ENCODE measurements at regions not wholly inside any gene's neighbourhood (a gene's known extent, or its start where the extent isn't known, plus 50 kb on each side); places are given as distances from the start of the nearest gene placed in this dataset.

DNA sequence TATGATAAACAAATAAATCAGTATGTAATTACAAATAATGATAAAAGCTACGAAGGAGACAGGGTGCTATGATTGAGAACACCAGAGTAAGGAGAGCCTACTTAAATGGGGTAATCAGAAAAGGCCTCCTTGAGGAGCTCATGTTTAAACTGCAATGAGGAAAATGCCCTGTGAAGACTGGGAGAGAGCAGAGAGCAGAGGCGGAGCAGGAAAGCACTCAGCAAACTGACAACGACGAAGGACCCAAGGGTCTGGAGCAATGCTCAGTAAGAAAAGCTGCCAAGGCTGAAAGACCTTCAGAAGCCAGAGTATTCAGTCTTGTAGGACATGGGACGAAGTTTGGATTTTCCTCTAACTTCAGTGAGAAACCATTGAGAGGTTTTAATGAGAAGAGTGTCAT, 114.2 kb upstream of the PLEKHA5 start:
- DNase-seq (ENCODE audit: low spot score): no peak

DNA sequence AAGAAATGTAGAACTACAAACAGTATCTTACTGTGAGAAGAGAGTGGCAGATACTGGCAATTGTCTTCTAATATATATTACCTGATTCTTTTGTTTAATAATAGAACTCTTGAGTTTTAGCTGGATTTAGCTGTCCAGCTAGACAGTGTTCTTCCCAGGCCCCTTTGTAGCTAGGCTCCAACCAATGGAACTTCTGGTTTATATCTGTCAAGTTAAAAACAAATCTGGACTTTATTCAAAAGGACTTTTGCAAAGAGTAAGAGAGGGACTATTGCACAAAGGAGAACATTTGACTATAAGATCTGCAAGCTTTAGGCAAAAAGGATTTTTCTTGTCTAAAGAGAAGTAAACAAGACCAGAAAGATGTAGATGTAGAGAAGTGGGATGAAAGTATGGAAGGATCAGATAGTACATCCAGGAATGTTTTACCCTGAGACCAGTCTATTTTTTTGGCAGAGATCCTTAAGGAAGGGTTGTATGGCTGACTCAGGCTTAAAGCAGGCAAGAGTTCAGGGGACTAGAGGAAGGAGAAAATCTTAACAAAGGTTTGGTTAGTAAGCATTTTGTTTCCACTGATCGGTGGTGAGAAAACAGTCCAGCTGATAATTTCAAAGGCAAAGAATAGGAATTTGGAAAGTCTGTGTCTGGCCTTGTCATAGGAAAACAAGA, 111.1 kb upstream of the PLEKHA5 start:
- DNase-seq (ENCODE audit: low spot score): peak; percentile 84

DNA sequence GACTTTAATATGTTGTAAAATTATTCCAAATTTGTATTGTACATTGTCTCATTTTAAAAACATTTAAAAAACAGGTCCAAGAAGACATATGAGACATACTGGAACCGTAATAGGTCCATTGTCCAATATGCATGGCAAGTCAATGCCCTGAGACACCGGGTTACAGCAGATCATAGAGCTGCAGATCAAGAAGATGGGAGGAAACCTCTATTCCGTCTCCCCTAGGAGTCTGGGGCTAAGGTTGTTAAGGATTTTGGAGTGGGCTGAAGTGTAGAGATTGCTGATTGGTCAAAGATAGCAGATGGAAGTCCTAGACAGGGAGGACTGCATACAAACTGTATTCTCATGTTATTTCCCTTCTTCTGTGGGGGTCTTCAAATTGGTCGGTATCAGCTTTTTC, 108.3 kb upstream of the PLEKHA5 start:
- no peak for DNase-seq (ENCODE audit: low spot score)

DNA sequence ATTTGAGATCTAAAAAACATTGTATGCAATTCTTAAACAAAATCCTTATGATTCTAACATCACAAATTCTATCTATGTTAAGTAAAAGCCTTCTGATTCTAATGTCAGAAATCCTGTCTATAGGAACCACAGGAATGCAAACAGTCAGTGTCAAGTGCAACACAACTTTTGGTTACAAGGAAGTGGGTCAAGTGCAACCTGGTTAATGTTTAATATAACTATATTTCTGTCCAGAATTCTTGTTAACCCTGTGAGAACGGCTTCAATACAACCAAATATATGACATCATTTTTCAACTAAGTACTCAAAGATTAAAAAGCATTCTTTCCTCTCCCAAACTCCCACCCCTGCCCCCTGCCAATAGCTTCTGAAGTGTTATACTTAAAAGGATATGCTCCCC, 107.9 kb upstream of the PLEKHA5 start:
- peak; percentile 90 for DNase-seq (ENCODE audit: low spot score)

DNA sequence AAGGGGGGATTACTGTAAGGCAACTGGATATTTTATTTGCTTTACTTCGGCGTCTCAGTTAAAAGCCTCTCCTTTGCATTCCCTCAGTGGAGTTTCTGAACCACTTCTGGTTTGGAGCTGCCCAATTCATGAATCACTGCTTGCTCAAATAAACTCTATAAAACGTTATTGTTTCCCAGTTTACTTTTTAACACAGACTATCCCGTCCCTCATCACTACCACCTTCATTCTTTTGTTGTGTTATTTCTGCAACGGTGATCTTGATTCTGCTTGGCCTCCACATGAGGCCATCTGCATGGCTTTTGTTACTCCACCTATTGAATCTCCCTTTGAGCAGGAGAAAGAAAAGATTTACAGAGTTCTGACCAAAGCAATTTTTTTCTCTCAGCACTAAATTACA, 104.0 kb upstream of the PLEKHA5 start:
- DNase-seq (ENCODE audit: low spot score): peak; percentile 76

DNA sequence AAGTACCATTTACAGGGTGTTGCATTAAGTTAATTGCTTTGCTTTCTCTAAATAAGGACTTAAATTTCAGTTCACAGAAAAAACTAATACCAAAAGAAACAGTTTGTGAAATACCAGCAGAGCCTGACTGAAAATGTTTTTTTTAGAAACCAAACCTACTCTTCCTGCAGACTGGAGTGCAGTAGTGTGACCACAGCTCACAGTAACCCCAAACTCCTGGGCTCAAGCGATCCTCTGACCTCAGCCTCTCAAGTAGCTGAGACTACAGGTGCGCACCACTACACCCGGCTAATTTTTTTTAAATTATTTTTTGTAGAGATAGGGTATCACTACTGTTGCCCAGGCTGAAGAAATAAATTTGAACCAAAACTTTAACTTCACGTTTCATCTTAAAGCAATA, 103.5 kb upstream of the PLEKHA5 start:
- no peak for DNase-seq (ENCODE audit: low spot score)

DNA sequence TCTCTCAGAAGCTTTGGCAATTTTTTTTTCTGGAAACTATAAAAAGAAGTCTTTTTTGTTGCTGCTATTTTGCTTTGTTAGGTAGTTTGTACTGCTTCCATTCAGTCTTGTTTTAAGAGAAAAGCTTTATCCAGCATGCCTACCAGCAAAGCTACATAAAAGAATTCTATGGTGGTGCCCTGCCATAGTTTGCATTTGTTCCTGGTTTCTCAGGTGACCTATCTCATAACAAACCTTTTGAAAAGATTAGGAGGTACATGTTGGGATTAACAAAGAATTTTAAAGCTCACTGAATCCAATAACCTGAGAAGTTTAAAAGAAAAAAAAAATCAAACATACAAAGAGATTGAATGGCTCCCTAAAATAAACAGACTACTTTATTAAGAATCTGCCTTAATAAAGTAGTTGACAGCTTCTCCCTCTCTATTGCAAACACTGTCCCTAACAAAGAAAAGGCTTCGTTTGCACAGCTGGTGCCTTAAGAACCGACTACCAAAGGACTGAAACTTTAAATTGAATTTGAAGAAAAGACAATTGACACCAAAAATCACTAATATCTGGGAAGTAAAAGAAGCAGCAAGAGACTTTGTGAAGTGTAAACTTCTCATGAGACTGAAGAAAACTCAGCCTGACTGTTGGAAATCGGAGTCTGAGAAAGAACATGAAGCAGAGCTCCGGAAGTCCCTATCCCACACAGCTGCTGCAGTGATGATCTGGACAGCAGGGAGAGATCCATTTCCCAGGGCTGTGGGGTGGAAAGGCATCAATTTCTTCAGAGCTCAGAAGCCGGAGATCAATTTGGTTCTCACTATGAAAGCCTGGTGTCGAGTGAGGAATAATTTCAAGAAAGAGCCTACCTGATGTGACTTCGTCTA, 102.7 kb upstream of the PLEKHA5 start:
- no peak for DNase-seq (ENCODE audit: low spot score)

DNA sequence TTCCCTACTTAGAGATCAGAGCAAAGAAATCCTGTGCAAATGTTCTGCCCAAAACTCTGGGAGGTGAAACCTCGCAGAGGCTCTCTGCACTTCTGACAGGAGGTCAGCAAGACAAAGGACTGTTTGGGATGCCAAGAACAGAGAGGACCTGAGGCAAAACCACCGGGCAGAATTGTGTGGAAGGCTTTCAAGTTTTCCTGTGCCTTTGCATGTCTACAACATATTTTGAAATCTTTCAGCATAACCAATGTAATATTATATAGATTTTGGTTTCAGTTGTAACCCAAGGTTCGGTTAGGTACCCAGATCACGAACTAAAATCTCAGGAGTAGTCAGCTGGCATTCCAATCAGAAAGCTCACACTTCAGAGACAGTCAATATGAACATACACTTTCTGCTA, 99.4 kb upstream of the PLEKHA5 start:
- no peak for DNase-seq (ENCODE audit: low spot score)

DNA sequence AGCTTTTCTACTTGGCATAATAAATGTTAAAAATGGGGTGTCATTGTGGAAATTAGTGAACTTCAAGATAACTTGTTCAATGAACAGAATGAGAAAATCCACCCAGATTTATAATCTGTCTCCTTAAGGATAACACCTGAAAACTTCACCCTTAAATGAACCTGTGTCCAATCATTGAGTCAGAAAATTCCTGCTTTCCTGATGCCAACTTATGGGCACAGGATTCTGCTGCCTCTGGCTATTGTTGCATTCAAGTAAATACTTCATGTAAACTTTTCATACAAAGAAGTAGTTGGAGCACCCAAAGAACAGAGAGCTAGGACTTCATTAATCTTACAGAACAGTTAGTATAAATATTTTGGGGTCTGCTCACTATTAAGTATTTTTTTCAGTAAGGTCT, 98.9 kb upstream of the PLEKHA5 start:
- peak; percentile 25 for DNase-seq (ENCODE audit: low spot score)

DNA sequence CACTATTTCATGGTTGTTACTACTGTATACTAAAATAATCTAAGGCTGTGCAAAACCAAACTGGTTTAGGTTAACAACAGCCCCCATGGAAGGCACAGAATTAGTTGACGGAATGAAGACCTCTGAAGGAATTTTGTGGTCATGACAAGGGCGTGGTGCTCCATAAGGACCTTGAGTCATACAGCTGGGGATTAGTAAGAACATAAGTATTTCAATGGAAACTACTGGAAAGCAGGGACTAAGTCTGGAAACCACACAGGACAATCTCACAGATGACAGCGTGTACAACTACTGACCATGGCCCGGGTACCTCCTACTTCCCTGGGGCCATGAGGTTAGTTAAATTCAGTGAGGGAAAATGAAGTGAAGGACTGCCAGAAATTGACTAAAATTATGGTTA, 98.5 kb upstream of the PLEKHA5 start:
- peak; percentile 95 for DNase-seq (ENCODE audit: low spot score)

DNA sequence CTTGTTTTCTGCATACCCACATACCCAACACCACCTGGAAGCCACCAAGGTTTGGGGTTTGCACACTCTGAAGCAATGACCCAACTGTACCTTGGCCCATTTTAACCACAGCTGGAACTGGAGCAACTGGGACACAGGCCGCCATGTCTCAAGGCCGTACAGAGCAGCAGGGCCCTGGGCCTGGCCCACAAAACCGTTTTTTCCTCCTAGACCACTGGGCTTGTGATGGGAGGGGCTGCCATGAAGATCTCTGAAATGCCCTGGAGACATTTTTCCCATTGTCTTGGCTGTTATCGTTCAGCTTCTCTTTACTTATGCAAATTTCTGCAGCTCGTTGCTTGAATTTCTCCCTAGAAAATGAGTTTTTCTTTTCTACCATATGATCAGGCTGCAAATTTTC, 96.7 kb upstream of the PLEKHA5 start:
- no peak for DNase-seq (ENCODE audit: low spot score)

DNA sequence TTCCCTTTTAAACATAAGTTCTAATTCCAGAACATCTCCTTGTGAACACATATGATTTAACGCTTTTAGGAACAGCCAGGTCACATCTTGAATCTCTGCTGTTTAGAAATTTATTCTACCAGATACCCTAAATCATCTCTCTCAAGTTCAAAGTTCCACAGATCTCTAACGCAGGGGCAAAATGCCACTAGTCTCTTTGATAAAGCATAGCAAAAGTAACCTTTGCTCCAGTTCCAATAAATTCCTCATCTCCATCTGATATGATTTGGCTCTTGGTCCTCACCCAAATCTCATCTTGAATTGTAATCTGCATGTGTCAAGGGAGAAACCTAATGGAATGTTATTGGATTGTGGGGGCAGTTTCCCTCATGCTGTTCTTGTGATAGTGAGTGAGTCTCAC, 96.3 kb upstream of the PLEKHA5 start:
- DNase-seq (ENCODE audit: low spot score): no peak

DNA sequence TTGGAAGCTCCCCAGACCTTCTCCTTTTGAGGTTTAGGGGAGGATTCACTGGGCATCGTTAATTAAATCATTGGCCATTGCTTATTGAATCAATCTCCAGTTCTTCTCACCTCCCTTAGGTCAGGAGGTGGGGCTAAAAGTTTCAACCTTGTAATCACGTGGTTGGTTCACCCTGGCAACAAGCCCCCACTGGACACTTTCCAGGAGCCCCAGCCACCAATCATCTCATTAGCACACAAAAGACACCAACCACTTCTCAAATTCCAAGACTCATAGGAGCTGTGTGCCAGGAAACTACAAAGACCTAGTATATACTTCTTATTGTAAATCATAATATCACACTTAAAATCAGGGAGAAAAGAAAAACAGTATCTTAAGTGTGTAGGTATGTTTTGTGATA, 94.6 kb upstream of the PLEKHA5 start:
- no peak for DNase-seq (ENCODE audit: low spot score)

DNA sequence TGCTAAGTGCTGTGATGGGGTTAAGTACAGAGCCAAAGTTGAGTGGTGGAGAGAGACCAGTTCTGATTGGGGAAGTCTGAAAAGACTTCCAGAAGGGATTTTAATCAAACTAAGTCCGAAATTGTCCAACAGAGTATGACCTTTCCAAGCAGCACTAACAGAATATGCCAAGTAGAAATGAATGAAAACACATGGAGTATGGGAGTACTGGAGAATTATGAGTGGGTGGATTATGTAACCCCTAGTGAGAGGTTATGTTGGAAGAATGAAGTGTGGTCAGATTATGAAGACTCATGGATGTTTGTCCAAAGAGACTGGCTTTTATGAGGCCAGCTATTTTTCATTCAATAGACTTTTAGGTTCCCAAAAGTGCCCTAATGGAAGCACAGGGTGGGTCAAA, 94.0 kb upstream of the PLEKHA5 start:
- no peak for DNase-seq (ENCODE audit: low spot score)

DNA sequence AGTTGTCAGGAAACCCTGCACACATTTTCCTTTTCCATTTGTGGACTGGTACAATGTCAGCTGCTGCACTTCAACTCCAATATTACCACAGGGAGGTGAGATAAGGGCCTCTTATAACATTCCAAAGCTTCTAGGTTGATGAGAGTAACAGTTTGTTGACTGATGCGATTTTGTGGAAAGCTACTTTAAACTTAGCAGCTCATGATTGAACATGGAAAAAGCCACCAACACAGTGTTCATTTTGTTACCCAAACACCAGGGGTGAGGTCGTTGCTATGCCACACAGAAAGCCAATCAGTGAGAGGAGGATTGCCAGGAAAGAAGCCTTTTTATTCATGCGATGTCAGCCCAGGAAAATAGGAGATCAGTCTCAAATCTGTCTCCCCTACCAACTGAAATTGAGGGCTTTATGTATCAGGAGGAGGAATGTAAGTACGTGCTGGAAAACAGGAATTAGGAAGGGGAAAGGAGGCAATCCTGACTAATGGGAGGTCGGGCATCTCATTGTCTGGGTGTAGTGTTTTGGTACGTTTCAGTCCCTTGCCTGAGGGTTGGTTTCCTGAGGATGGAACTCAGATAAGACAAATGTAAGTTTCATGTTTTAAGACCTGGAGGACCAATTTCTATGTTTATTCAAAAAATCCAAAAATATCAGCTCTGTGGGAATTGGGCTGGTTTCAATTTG, 92.7 kb upstream of the PLEKHA5 start:
- DNase-seq (ENCODE audit: low spot score): no peak

DNA sequence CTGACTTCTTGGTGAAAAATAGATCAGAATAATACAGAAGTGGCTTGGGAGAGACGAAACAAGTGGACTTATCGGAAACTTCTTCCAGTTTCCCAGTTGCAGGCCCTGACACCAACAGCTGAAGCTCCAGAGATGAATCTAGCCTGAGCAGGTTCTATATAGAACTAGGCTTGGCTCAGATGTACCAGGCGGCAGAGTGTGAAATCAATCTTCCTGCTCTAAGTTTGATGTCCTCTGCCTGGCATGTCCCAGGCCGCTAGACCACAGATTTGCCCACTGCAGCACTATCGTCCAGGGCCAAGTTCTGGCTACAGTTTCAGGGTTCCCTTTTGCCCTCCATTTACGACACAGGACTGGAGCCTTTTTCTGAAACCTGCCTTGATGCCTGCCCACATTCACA, 91.3 kb upstream of the PLEKHA5 start:
- DNase-seq (ENCODE audit: low spot score): no peak

DNA sequence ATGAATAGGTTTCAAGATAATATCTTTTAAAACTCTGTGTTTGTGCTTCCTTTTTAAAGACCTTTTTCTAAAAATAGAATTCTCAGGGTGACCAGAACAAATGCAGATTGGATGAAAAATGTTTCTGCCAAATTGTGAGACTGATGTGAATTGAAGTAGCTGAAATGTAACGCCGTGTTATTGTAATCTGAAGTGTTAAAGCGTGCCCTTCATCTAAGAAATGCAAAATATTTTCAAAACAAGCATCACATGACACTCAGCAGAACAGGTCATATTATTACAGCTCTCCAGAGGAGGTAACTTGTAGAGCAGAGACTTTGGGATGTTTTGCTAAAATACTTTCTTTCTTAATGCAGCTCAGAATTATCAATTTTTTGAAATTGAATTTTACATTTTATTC, 90.0 kb upstream of the PLEKHA5 start:
- no peak for DNase-seq (ENCODE audit: low spot score)

DNA sequence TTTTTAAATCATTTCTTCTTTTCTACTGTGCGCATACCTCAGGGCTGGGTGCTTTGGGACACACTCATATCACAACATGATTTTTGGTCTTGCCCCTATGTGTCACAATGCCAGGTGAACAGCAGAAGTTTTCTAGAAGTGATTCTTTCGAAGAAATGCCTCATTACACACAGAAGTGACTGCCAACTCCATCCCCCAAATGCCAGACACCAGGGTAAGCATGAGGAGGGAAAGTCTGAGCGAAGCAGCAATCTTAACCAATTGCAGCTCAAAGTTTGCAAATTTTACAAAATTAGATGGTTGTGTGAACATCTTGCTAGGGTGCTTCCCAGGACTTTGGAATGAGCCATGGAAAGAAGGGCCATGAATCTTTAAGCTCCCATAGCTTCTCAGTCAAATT, 87.3 kb upstream of the PLEKHA5 start:
- no peak for DNase-seq (ENCODE audit: low spot score)

DNA sequence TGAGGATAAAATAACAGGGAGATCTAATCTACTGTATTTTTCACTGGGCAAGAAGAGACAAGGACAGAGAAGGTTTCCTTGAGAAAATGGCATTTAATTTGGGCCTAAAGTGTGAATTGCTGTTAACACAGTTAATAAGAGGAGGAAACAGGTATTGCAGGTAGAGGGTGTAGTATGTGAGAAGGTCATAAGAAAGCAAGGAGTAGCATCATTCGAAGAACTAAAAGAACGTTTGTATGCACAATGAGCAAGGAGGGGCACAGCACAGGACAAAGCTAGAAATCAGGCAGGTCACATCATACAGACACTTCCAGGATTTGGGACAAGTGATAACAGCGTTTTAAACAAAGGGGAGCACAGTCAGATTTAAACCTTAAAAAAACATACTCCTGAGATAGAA, 85.1 kb upstream of the PLEKHA5 start:
- no peak for DNase-seq (ENCODE audit: low spot score)

DNA sequence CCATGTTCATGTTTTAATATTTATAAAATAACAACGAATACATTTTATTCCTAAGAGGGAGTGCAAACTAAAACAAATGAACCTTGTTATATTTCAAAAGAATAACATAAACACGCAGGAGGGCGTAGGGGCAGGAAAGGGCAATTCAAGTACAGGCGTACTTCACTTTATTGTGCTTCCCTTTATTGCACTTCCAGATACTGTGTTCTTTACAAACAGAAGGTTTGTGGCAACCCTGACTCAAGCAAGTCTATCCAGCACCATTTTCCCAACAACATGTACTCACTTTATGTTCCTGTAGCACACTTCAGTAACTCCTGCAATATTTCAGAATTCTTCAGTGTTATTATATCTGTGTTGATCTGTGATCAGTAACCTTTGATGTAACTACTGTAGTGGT, 84.6 kb upstream of the PLEKHA5 start:
- DNase-seq (ENCODE audit: low spot score): no peak

DNA sequence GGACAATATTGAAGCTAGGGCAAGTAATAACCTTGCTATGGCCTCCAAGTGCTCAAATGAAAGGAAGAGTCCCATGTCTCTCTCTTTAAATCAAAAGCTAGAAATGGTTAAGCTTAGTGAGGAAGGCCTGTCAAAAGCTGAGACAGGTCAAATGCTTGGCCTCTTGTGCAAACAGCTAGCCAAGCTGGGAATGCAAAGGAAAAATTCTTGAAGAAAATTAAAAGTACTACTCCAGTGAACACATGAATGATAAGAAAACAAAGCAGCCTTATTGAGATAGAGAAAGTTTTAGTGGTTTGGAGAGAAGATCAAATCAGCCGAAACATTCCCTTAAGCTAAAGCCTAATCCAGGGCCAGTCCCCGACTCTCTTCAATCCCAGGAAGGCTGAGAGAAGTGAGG, 84.1 kb upstream of the PLEKHA5 start:
- DNase-seq (ENCODE audit: low spot score): no peak

DNA sequence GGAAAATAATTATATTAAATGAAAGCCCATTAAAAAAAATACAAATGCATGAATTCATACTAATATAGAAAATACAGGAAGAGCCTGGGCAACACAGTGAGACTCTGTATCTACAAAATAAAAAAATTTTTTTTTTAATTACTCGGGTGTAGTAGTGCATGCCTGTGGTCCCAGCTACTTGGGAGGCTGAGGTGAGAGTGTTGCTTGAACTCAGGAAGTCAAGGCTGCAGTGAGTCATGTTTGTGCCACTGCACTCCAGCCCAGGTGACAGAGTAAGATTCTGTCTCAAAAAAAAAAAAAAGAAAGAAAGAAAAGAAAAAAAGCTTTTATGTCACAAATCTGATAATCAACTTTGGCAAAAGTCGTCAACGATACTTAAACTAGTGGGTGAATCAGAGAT, 80.6 kb upstream of the PLEKHA5 start:
- DNase-seq (ENCODE audit: low spot score): peak; percentile 74

DNA sequence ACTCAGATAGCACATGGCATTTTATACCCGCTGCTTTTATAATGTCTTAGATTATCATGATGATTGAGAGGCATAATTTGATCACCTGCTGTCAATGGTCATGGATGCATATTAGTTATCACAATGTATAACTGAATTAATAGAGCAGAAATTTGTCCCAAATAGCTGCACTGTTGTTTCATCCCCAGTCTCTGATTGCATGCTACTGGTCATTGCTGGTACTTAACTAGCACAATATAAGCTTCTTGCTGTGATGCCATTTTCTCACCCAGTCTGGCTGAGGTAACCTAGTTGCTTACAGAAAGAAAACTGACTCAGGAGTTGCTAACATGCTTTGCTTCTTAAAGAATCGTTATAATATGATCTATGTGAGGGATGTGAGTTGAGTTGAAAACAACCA, 76.8 kb upstream of the PLEKHA5 start:
- DNase-seq (ENCODE audit: low spot score): no peak

Measured in kidney tubule cell (primary cell).